Stimulated activated naive B cell treated with anti-CD40 and anti-IgM and Interleukin-4, amounts not matched to agents 10 μg/mL and 1 μg/mL and 100 μg/mL, for 72 hours (primary cell): ENCODE measurements at regions not wholly inside any gene's neighbourhood (a gene's known extent, or its start where the extent isn't known, plus 50 kb on each side); places are given as distances from the start of the nearest gene placed in this dataset.
"Not testable (repeated sequence)": the region's sequence is repeated elsewhere in the genome, so short reads cannot be mapped to it uniquely, and the experiment has no call there.

Source experiments
- ATAC-seq, 2 donors: fragments of 150-1000 bp; cut with Tn5 transposase; replicated peaks; 2 replicates each; pipeline ENCODE4 v1.10.0; 2021; ENCODE audit warnings: moderate library complexity in 1 of 2
- DNase-seq: peaks from one replicate; pipeline ENCODE4 v3.0.0; 2021
- H3K27ac Mint-ChIP-seq: one replicate; pipeline ENCODE4 v1.8.0; 2022; ENCODE audit warnings: mild to moderate bottlenecking, mixed read lengths
- H3K27me3 Mint-ChIP-seq, 2 donors: one replicate each; pipeline ENCODE4 v1.8.0; 2022; ENCODE audit warnings: mixed read lengths in 2 of 2
- H3K36me3 Mint-ChIP-seq, 2 donors: one replicate each; pipeline ENCODE4 v1.8.0; 2022; ENCODE audit warnings: mixed read lengths in 2 of 2, mild to moderate bottlenecking in 1 of 2
- H3K4me1 Mint-ChIP-seq, 2 donors: one replicate each; pipeline ENCODE4 v1.8.0; 2022; ENCODE audit warnings: mixed read lengths in 2 of 2, mild to moderate bottlenecking in 1 of 2
- H3K4me3 Mint-ChIP-seq, 2 donors: one replicate each; pipeline ENCODE4 v1.8.0; 2022; ENCODE audit warnings: mild to moderate bottlenecking in 2 of 2, mixed read lengths in 2 of 2, moderate library complexity in 1 of 2
- H3K9me3 Mint-ChIP-seq, 2 donors: one replicate each; pipeline ENCODE4 v1.8.0; 2022; ENCODE audit warnings: mixed read lengths in 2 of 2, mild to moderate bottlenecking in 1 of 2

DNA sequence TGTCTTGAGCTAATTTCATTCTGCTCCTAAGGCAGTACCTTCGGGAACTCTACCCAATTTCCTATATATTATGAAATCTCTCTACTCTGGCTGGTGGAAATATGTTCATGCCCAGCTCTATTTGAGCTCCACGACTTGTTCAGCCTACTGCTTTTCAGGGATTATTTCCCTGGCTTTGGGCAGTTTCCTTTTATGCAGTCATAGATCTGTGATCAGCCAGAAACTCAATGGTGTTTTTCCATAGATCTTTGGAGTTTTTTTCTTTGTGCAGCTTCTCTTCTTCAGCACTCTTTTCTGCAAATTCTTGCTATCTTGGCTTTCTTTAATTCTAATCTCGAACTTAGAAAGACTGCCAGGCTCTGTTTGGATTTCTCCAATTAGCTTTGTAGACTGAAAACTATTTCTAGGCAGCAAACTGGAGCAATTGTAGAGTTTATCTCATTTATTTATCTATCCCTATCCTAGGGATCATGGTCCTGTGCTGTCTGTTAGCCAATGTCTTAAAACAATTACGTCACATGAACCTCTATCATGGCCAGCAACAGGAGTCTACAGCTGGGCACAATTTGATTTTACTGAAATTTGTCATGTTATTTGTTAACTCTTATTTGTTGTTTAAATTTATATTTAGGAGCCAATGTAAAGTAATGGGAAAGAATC lies 328.4 kb downstream of the BCKDHB start:
- DNase-seq (no peak), ATAC-seq (no peak)
- peaks cover 12% of the 10 kb centered on the region in 2 donors for H3K9me3 Mint-ChIP-seq
- H3K27ac Mint-ChIP-seq, result no peak overlapping the region
- no peaks in the 10 kb centered on the region for H3K4me1 Mint-ChIP-seq
- H3K27me3 Mint-ChIP-seq, result no peaks in the 10 kb centered on the region
- H3K4me3 Mint-ChIP-seq, result no peak overlapping the region
- peaks cover 2 to 4% of the 10 kb centered on the region in 2 donors for H3K36me3 Mint-ChIP-seq

DNA sequence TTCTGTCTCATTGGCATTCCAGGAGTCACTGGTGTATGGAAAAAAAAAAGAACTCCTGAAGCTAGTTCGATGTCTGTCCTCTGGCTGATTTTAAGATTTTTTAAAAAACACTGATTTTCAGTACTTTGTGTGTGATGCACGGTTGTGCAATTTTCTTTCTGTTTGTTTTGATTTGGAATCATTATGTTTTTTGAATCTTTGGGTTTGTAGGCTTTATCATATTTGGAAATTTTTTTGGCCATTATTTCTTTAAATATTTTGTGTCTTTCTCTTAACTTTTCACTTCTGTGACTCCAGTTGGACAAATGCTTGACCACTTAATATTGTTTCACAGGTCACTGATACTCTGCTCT lies 327.2 kb downstream of the BCKDHB start:
- DNase-seq, result no peak
- Mint-ChIP-seq H3K27ac (no peak overlapping the region), H3K4me3 (no peak overlapping the region), H3K4me1 (no peaks in the 10 kb centered on the region), H3K9me3 (peaks cover 12 to 14% of the 10 kb centered on the region in 2 donors), H3K27me3 (no peaks in the 10 kb centered on the region), H3K36me3 (peaks cover 2 to 4% of the 10 kb centered on the region in 2 donors)
- ATAC-seq, result no peak

DNA sequence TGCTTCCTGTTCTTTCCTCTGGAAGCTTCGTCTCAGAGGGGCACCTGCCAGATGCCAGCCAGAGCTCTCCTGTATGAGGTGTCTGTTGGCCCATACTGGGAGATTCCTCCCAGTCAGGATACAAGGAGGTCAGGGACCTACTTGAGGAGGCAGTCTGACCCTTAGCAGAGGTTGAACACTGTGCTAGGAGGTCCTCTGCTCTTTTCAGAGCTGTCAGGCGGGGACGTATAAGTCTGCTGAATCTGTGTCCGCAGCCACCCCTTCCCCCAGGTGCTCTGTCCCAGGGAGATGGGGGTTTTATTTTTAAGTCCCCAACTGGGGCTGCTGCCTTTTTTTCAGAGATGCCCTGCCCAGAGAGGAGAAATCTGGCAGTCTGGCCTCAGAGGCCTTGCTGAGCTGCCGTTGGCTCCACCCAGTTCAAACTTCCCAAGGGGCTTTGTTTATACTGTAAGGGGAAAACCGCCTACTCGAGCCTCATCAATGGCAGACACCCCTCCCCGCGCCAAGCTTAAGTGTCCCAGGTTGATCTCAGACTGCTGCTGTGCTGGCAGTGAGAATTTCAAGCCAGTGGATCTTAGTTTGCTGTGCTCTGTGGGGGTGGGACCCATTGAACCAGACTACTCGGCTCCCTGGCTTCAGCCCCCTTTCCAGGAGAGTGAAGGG lies 326.7 kb downstream of the BCKDHB start:
- H3K36me3 Mint-ChIP-seq, result peaks cover 2 to 4% of the 10 kb centered on the region in 2 donors
- DNase-seq (no peak), ATAC-seq (no peak)
- H3K4me1 Mint-ChIP-seq, result no peaks in the 10 kb centered on the region
- H3K27ac Mint-ChIP-seq, result no peak overlapping the region
- no peak overlapping the region for H3K4me3 Mint-ChIP-seq
- H3K9me3 Mint-ChIP-seq, result peaks cover 14 to 18% of the 10 kb centered on the region in 2 donors
- H3K27me3 Mint-ChIP-seq, result no peaks in the 10 kb centered on the region

DNA sequence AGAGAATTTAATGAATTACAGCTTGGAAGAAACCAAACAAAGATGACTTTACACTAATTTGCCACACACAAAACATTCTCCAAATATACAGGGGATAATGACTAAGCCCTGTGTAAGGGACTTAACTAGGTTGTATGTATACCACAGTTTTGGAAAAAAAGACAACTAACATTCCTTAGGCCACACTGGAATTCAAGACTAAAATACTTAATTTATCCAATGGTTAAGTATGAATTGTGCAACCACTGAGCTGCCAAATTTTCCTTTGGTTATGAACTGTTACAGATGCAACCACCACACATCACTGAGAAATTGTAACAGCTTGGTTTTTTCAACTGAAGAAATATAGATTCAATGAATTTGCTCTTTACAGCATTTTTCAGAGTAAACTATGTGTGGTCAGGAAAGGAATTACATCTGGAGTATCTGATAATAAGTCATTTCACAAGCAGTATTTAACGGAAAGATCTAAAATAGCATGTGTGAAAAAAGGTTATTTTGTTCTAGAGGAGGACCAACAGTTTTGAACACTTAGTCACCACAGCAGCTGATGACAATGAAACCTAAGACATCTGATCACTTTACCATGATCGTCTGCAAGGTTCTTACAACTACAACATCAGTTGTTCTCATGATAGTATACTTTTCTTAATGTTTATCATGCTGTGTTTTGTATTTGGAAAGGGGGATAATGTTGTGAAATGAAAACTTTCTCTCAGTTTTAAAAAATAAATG lies 318.8 kb downstream of the BCKDHB start:
- Mint-ChIP-seq H3K27me3 (no peaks in the 10 kb centered on the region), H3K27ac (no peak overlapping the region), H3K36me3 (peaks cover 12 to 18% of the 10 kb centered on the region in 2 donors), H3K4me3 (no peak overlapping the region), H3K9me3 (peaks cover 34 to 36% of the 10 kb centered on the region in 2 donors), H3K4me1 (no peaks in the 10 kb centered on the region)
- DNase-seq (no peak), ATAC-seq (no peak)

DNA sequence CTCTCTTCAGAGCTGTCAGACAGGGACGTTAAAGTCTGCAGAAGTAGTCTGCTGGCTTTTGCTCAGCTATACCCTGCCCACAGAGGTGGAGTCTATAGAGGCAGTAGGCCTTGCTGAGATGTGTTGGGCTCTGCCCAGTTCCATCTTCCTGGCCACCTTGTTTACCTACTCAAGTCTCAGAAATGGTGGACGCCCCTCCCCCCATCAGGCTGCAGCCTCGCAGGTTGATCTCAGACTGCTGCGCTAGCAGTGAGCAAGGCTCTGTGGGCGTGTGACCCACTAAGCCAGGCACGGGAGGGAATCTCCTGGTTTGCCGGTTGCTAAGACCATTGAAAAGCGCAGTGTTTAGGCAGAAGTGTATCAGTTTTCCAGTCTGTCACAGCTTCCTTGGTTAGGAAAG lies 305.0 kb downstream of the BCKDHB start:
- Mint-ChIP-seq H3K36me3 (peaks cover 7 to 29% of the 10 kb centered on the region in 2 donors), H3K27me3 (no peaks in the 10 kb centered on the region), H3K4me1 (peaks cover 0 to 2% of the 10 kb centered on the region in 2 donors), H3K4me3 (no peak overlapping the region), H3K27ac (no peak overlapping the region), H3K9me3 (peaks cover 31 to 33% of the 10 kb centered on the region in 2 donors)
- DNase-seq, result no peak
- ATAC-seq, result no peak

DNA sequence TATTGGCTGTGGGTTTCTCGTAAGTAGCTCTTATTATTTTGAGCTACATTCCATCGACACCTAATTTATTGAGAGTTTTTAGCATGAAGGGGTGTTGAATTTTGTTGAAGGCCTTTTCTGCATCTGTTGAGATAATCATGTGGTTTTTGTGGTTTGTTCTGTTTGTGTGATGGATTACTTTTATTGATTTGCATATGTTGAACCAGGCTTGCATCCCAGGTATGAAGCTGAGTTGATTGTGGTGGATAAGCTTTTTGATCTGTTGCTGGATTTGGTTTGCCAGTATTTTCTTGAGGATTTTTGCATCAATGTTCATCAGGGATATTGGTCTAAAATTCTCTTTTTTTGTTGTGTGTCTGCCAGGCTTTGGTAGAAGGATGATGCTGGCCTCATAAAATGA lies 301.5 kb downstream of the BCKDHB start:
- DNase-seq, ATAC-seq, H3K27me3 Mint-ChIP-seq, H3K4me3 Mint-ChIP-seq, H3K4me1 Mint-ChIP-seq, H3K27ac Mint-ChIP-seq: not testable (repeated sequence)
- Mint-ChIP-seq H3K9me3 (peaks cover 27 to 34% of the 10 kb centered on the region in 2 donors), H3K36me3 (peaks cover 6 to 22% of the 10 kb centered on the region in 2 donors)

DNA sequence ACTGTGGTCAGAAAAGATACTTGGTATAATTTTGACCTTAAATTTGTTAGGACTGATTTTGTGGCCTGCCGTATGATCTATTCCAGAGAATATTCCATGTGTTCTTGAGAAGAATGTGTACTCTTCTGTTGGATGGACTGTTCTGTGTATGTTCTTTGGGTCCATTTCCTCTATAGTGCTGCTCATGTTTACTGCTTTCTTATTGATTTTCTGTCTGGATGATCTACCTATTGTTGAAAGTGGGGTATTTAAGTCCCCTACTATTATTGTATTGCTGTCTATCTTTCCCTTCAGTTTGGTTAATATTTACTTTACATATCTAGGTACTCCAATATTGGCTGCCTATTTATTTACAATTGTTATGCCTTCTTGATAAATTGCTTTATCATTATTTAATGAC lies 298.4 kb downstream of the BCKDHB start:
- peaks cover 28 to 29% of the 10 kb centered on the region in 2 donors for H3K9me3 Mint-ChIP-seq
- ATAC-seq (no peak), DNase-seq (no peak)
- H3K4me1 Mint-ChIP-seq, result peaks cover 0 to 2% of the 10 kb centered on the region in 2 donors
- H3K36me3 Mint-ChIP-seq, result peaks cover 3 to 14% of the 10 kb centered on the region in 2 donors
- no peak overlapping the region for H3K27ac Mint-ChIP-seq
- no peak overlapping the region for H3K4me3 Mint-ChIP-seq
- H3K27me3 Mint-ChIP-seq, result no peaks in the 10 kb centered on the region

DNA sequence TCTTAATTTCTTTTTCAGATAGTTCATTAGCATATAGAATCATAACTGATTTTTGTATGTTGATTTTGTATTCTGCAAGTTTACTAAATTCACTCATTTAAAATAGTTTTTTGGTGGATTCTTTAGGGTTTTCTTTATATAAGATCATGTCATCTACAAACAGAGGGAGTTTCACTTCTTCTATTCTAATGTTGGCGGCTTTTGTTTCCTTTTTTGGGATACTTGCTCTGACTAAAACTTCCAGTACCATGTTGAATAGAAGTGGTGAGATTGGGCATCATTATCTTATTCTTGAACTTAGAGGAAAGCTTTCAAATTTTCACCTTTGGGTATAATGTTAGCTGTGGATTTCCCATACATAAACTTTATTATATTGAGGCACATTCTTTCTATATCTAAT lies 296.9 kb downstream of the BCKDHB start:
- no peaks in the 10 kb centered on the region for H3K27me3 Mint-ChIP-seq
- peaks cover 0 to 7% of the 10 kb centered on the region in 2 donors for H3K36me3 Mint-ChIP-seq
- H3K9me3 Mint-ChIP-seq, result peaks cover 21 to 29% of the 10 kb centered on the region in 2 donors
- no peak for DNase-seq
- H3K4me3 Mint-ChIP-seq, result no peak overlapping the region
- H3K27ac Mint-ChIP-seq, result no peak overlapping the region
- H3K4me1 Mint-ChIP-seq, result peaks cover 0 to 2% of the 10 kb centered on the region in 2 donors
- no peak for ATAC-seq

DNA sequence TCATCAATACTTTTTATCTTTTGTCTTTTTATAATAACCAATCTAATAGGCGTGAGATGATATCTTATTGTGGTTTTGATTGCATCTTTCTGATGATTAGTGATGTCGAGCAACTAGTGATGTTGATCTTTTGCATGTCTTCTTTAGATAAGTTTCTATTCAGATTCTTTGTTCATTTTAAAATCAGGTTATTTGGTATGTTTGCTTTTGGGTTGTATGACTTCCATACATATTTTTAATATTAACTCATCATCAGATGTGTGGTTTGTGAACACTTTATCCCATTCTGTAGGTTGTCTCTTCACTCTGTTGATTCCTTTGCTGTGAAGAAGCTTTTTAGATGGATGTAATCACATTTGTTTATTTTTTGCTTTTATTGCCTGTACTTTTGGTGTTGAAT lies 295.8 kb downstream of the BCKDHB start:
- H3K4me3 Mint-ChIP-seq, result no peak overlapping the region
- no peak for ATAC-seq
- peaks cover 0 to under 1% of the 10 kb centered on the region in 2 donors for H3K36me3 Mint-ChIP-seq
- H3K9me3 Mint-ChIP-seq, result peaks cover 22 to 26% of the 10 kb centered on the region in 2 donors
- DNase-seq, result no peak
- no peaks in the 10 kb centered on the region for H3K27me3 Mint-ChIP-seq
- no peaks in the 10 kb centered on the region for H3K4me1 Mint-ChIP-seq
- no peak overlapping the region for H3K27ac Mint-ChIP-seq
